BJ (cell line): ENCODE measurements at regions not wholly inside any gene's neighbourhood (a gene's known extent, or its start where the extent isn't known, plus 50 kb on each side); places are given as distances from the start of the nearest gene placed in this dataset.

ENCODE experiments used
- CTCF ChIA-PET: fragments of 350-600 bp; formaldehyde crosslinking; extraction: SDS; loops from one replicate; lab custom pipeline; 2021; ENCODE audit warnings: antibody characterized with exemption, inconsistent platforms; lab: Yijun Ruan, JAX
- POLR2A ChIA-PET: fragments of 300-600 bp; sonication (Branson Sonifier 250); formaldehyde crosslinking; extraction: SDS; loops from one replicate; lab custom pipeline; 2021; ENCODE audit warnings: antibody characterized with exemption; lab: Charles Lee
- DNase-seq: peaks from one replicate; pipeline ENCODE4 v3.0.0-alpha.2; 2011; ENCODE audit warnings: low read depth
- H3K27me3 ChIP-seq: 2 replicates; pipeline ENCODE4 v1.6.0; 2011; ENCODE audit warnings: low read length; ENCODE audit not compliant: control insufficient read depth, insufficient read depth
- H3K36me3 ChIP-seq: 2 replicates; pipeline ENCODE4 v1.5.1; 2011; ENCODE audit warnings: low read length; ENCODE audit not compliant: control insufficient read depth, insufficient read depth
- H3K4me3 ChIP-seq: 2 replicates; pipeline ENCODE4 v1.5.1; 2011; ENCODE audit warnings: low read depth, mild to moderate bottlenecking, control low read depth, low read length
- CTCF ChIP-seq: IDR thresholded peaks from 2 replicates; pipeline ENCODE4 v1.5.1; 2011; ENCODE audit warnings: low read depth, mild to moderate bottlenecking, control low read depth, inconsistent platforms, low read length, moderate library complexity; ENCODE audit not compliant: insufficient read depth

- CTCF ChIA-PET: interaction anchor here (0.5 to 1.0 kb wide), 2 partner anchors 10 to 302 kb away, joined by 3 read pairs; no protein-coding TSS in a partner anchor
- no peak for TF ChIP-seq CTCF
- POLR2A ChIA-PET: no interaction called here
- Histone ChIP-seq H3K4me3 (no peak overlapping the region), H3K27me3 (no peaks in the 10 kb centered on the region; the same call in 1 of the 2 replicates), H3K36me3 (no peaks in the 10 kb centered on the region)
- peak; percentile 35 for DNase-seq
These were observed 286.7 kb upstream of the CRY1 start for GRCh38 chr12:107379852-107380567.

- Histone ChIP-seq H3K27me3 (no peaks in the 10 kb centered on the region), H3K4me3 (no peak overlapping the region), H3K36me3 (no peaks in the 10 kb centered on the region)
- no peak for DNase-seq
- CTCF ChIA-PET: no interaction called here
- POLR2A ChIA-PET: no interaction called here
- no peak for TF ChIP-seq CTCF
These were observed 291.3 kb upstream of the CRY1 start for GRCh38 chr12:107384645-107385044.

- ChIA-PET POLR2A (no interaction called here), CTCF (interaction anchor here (0.9 kb wide), 1 partner anchor 16 kb away, joined by 3 read pairs; no protein-coding TSS in a partner anchor)
- Histone ChIP-seq H3K4me3 (no peak overlapping the region), H3K36me3 (no peaks in the 10 kb centered on the region), H3K27me3 (no peaks in the 10 kb centered on the region)
- DNase-seq: no peak
- no peak for TF ChIP-seq CTCF
These were observed 292.2 kb upstream of the CRY1 start for GRCh38 chr12:107385509-107385908.

GRCh38 chr12:107386569-107386968 lies 293.2 kb upstream of the CRY1 start:
- H3K36me3 ChIP-seq: no peaks in the 10 kb centered on the region
- H3K4me3 ChIP-seq: no peak overlapping the region
- POLR2A ChIA-PET: no interaction called here
- CTCF ChIA-PET: interaction anchor here (1.0 to 1.7 kb wide), 2 partner anchors 9 to 10 kb away, joined by 3 read pairs; no protein-coding TSS in a partner anchor
- TF ChIP-seq CTCF: no peak
- no peaks in the 10 kb centered on the region for H3K27me3 ChIP-seq
- DNase-seq: no peak

GRCh38 chr12:107388263-107388662 lies 294.9 kb upstream of the CRY1 start:
- POLR2A ChIA-PET: no interaction called here
- CTCF ChIA-PET: interaction anchor here (0.6 to 1.7 kb wide), 2 partner anchors 9 to 14 kb away, joined by 3 read pairs; no protein-coding TSS in a partner anchor
- Histone ChIP-seq H3K4me3 (no peak overlapping the region), H3K36me3 (no peaks in the 10 kb centered on the region), H3K27me3 (no peaks in the 10 kb centered on the region)
- TF ChIP-seq CTCF: no peak
- DNase-seq: no peak
